ENCODE measurements at regions not wholly inside any gene's neighbourhood (a gene's known extent, or its start where the extent isn't known, plus 50 kb on each side); places are given as distances from the start of the nearest gene placed in this dataset.
A peak's percentile ranks its signal among the peaks of the same experiment; 100 is the strongest.

- no peak for DNase-seq (ENCODE audit: low read depth in 1 of 2, low spot score in 1 of 2)
- in situ Hi-C loops (cut with HindIII; ENCODE audit: low pct_unique_long_range_greater_than_20kb, low sequenced_read_pairs) = no loop called here
- TF ChIP-seq JUND (IDR thresholded peaks at IDR 0.05; ENCODE audit: low read depth) = no peak
These were observed 178.6 kb upstream of the EEA1 start for GRCh38 chr12:93107514-93108312.

DNA sequence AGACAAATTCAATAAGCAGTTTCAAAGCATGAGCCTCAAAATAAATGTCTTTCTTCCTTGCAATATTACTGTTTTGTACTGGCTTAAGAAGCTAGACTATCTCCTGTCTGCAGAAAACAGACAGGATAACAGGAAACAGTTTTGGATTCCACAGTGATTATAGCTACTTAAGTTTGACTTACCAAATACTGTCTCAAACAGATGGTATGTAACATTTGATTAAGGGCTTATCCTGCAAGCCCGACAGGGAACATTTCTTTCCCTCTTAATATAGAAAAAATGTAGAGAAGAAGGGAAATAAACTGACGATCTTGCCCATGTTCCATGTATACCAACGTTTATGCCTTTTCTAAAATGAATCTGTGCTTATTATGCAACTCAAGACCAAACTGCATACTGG, 179.9 kb upstream of the EEA1 start:
- no peak for DNase-seq (ENCODE audit: low read depth in 1 of 2, low spot score in 1 of 2)
- in situ Hi-C loops (cut with HindIII; ENCODE audit: low pct_unique_long_range_greater_than_20kb, low sequenced_read_pairs) = no loop called here
- TF ChIP-seq JUND (IDR thresholded peaks at IDR 0.05; ENCODE audit: low read depth) = no peak

- no peak for TF ChIP-seq JUND (IDR thresholded peaks at IDR 0.05; ENCODE audit: low read depth)
- in situ Hi-C loops (cut with HindIII; ENCODE audit: low pct_unique_long_range_greater_than_20kb, low sequenced_read_pairs) = no loop called here
- DNase-seq (ENCODE audit: low read depth in 1 of 2, low spot score in 1 of 2) = no peak
These were observed 180.6 kb upstream of the EEA1 start for GRCh38 chr12:93109551-93110203.

- in situ Hi-C loops (cut with HindIII; ENCODE audit: low pct_unique_long_range_greater_than_20kb, low sequenced_read_pairs) = no loop called here
- no peak for TF ChIP-seq JUND (IDR thresholded peaks at IDR 0.05; ENCODE audit: low read depth)
- peak in 1 of 2 experiments; percentile 42 for DNase-seq (ENCODE audit: low read depth in 1 of 2, low spot score in 1 of 2)
These were observed 182.7 kb upstream of the EEA1 start for GRCh38 chr12:93111773-93112172.

DNA sequence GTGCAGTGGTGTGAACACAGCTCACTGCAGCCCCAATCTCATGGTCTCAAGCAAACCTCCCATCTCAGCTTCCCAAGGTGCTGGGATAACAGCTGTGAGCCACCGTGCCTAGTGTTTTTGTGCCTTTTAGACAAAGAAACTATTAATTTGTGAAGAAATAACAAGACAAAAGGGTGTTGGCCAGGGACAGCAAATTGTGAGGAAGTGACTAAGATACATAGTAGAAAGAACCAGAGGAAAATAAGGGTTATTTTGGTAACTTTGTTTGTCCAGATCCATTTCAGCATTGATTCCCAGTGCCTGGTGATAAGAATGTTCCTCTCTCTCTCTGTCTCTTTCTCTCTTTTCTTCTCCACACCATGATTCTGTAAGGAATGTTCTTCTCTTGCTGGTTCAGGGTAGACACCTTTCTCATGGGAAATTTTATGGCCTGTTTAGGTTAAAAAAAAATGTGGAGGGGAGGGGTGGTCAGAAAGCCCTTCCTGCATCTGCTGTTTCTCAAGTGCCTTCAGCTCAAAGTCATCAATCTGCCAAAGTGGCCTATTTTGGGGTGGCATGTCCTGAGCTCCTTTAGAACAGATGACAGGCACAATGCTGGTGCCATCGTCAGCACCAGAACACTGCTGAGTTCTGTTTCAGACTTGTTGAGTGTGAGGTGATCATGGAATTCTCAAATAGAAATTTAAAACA, 184.4 kb upstream of the EEA1 start:
- in situ Hi-C loops (cut with HindIII; ENCODE audit: low pct_unique_long_range_greater_than_20kb, low sequenced_read_pairs) = no loop called here
- DNase-seq (ENCODE audit: low read depth in 1 of 2, low spot score in 1 of 2) = no peak
- TF ChIP-seq JUND (IDR thresholded peaks at IDR 0.05; ENCODE audit: low read depth) = no peak

DNA sequence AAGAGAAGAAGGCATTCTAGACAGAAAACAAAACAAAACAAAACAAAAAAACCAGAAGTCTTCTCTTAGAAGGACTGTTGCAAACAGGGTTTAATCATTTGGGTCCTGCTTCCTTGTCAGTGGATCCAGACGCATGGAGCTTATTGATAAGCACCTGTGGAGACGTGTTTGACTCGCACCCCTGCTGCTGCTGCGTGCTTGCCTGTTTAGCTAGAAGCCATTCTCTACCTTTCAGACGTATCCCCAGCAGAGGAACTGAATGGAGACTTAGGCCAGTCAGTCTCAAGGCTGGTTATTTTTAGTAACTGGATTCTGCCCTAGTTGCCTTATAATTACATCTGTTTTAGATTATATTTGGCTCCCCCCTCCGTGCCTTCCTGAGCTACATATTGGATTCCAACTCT, 186.1 kb upstream of the EEA1 start:
- in situ Hi-C loops (cut with HindIII; ENCODE audit: low pct_unique_long_range_greater_than_20kb, low sequenced_read_pairs) = no loop called here
- TF ChIP-seq JUND (IDR thresholded peaks at IDR 0.05; ENCODE audit: low read depth) = no peak

DNA sequence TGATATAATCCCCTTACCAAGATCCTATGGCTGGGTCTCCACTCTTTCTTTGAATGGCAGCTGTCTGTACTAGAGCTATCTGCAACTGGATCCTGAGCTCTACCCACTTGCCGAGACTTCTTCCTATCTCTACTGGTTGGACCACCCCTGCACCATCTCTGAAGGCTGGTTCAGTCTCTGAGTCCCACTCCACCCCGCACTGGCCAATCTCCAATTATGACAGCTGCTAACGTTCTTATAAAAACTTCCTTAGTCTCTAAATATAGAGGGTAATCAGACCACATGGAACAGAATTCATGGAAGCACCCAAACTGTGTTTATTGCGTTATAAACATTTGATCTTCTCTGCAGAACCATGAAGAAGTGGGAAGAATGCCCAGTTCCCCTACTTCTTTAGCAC, 186.6 kb upstream of the EEA1 start:
- DNase-seq (ENCODE audit: low read depth in 1 of 2, low spot score in 1 of 2) = no peak
- in situ Hi-C loops (cut with HindIII; ENCODE audit: low pct_unique_long_range_greater_than_20kb, low sequenced_read_pairs) = no loop called here
- TF ChIP-seq JUND (IDR thresholded peaks at IDR 0.05; ENCODE audit: low read depth) = no peak

More for the DNA sequence above, 186.1 kb upstream of the EEA1 start:
- no peak for DNase-seq (ENCODE audit: low read depth in 1 of 2, low spot score in 1 of 2)

DNA sequence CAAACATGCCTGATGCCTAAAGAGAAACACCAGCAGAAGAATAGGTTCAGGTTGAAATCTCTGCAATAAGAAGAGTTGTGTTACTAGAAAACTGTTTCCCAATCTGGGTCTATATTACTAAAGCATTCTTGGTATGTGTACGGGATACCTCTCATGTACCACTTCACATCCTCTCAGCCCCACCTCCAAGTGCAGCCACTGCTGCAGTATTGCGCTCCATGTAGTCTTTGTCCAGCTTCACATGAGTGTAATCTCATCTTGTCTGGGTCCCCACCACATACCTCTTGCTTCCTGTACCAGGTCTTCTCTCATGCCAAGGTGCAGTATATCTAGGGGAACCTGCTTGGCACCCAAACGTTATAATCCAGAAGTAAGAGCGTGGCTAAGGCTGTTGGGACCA, 187.5 kb upstream of the EEA1 start:
- no peak for TF ChIP-seq JUND (IDR thresholded peaks at IDR 0.05; ENCODE audit: low read depth)
- no peak for DNase-seq (ENCODE audit: low read depth in 1 of 2, low spot score in 1 of 2)
- in situ Hi-C loops (cut with HindIII; ENCODE audit: low pct_unique_long_range_greater_than_20kb, low sequenced_read_pairs) = no loop called here

DNA sequence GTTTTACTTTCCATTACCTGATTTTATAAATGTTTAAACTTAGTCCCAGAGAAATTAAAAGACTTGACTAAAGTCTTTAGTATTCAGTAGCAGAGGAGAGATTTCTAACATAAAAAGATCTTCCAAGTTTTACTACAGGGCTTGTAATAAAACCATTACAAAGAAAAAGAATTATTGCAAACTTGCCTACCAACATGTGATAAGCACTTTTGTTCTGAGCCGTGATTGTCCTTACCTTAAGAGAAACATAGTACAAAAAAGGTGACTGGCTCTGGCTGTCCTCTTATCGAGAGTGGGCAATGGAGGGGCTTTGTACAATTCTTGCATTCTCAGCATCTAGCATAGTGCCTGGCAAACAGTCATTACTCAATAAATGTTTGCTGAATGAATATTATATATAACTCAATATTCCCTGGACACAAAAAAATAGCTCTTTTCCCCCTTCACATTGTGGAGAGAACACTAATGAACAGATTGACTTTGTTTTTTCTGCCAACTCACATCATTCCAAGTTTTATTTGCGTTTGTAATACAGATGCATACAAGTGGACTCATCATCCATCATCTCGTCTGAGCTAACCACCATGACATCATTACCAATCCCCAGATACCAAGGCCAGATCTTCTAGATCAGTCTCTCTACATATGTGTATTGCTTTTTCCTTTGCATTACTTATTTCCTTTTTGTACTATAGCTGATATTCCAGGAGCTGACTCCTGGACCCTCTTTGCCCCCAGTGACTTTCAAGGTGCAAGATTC, 192.8 kb upstream of the EEA1 start:
- DNase-seq (ENCODE audit: low read depth in 1 of 2, low spot score in 1 of 2) = no peak
- in situ Hi-C loops (cut with HindIII; ENCODE audit: low pct_unique_long_range_greater_than_20kb, low sequenced_read_pairs) = no loop called here
- TF ChIP-seq JUND (IDR thresholded peaks at IDR 0.05; ENCODE audit: low read depth) = no peak

DNA sequence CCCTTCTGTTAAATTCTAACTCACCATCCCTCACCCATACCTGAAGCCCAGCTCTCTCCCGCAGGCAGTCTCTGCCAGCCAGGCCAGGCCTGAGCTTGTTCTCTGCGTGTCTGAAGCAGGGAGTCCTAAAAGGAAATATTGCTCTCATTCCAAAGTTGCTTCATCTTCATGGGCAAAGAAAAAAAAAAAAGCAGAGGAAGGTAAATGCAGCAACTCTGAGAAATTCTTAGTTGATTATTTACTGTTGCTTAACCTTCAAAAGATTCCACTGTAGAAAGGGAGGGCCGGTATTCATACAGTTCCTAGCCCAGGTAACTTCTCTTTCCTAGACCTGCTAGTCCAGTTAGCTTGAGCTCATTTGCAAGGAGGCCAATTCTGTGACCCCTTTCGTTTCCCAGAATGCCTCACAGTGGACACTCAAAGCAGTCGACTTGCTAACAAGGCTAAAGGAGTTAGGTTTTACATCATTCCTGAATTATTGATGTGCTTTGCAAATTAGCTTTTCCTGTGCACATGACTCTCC, 193.5 kb upstream of the EEA1 start:
- TF ChIP-seq JUND (IDR thresholded peaks at IDR 0.05; ENCODE audit: low read depth) = no peak
- peak; percentile 30 to 71 for DNase-seq (ENCODE audit: low read depth in 1 of 2, low spot score in 1 of 2)
- in situ Hi-C loops (cut with HindIII; ENCODE audit: low pct_unique_long_range_greater_than_20kb, low sequenced_read_pairs) = no loop called here

- no peak for DNase-seq (ENCODE audit: low read depth in 1 of 2, low spot score in 1 of 2)
- in situ Hi-C loops (cut with HindIII; ENCODE audit: low pct_unique_long_range_greater_than_20kb, low sequenced_read_pairs) = no loop called here
These were observed 196.0 kb upstream of the EEA1 start for GRCh38 chr12:93125126-93125525.

GRCh38 chr12:93126069-93126474, 197.0 kb upstream of the EEA1 start:
- no peak for TF ChIP-seq JUND (IDR thresholded peaks at IDR 0.05; ENCODE audit: low read depth)
- in situ Hi-C loops (cut with HindIII; ENCODE audit: low pct_unique_long_range_greater_than_20kb, low sequenced_read_pairs) = no loop called here
- DNase-seq (ENCODE audit: low read depth in 1 of 2, low spot score in 1 of 2) = no peak

More at GRCh38 chr12:93125126-93125525, 196.0 kb upstream of the EEA1 start:
- TF ChIP-seq JUND (IDR thresholded peaks at IDR 0.05; ENCODE audit: low read depth) = no peak

All from T47D (cell line).